ENCODE measurements at regions not wholly inside any gene's neighbourhood (a gene's known extent, or its start where the extent isn't known, plus 50 kb on each side); places are given as distances from the start of the nearest gene placed in this dataset.

DNA sequence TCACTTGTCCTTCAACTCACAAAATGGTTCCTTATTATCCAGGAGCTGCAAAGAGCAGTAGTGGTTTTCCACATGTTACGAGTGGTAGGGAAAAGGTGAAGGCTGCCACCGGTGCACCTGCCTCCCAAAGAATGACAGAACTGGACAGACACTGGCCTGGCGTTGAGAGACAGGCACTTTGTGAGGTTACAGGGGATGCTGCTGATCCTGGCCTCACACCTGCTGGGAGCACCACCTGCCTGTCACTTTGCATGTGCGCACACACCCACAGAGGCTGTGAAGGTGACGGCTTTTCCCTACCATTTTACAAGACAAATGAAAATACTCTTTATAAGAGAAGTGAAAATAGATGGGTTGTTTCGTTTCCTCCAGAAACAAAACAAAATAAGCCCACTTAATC, 175.3 kb upstream of the B3GAT1 start:
- Histone ChIP-seq H3K79me2 (no peaks in the 10 kb centered on the region), H3K36me3 (ENCODE audit: control insufficient read depth, insufficient read depth, low read length) (no peaks in the 10 kb centered on the region), H3K4me1 (no peaks in the 10 kb centered on the region), H3K9ac (no peak overlapping the region), H3K27ac (no peak overlapping the region), H3K9me3 (ENCODE audit: control insufficient read depth, low read length) (no peaks in the 10 kb centered on the region), H3K4me2 (ENCODE audit: low read length) (no peak overlapping the region), H3K27me3 (ENCODE audit: control insufficient read depth, insufficient read depth, low read length) (no peaks in the 10 kb centered on the region), H3K4me3 (ENCODE audit: low read depth, low read length) (no peak overlapping the region), H2AFZ (no peak overlapping the region)
- TF ChIP-seq, protein P1, sequence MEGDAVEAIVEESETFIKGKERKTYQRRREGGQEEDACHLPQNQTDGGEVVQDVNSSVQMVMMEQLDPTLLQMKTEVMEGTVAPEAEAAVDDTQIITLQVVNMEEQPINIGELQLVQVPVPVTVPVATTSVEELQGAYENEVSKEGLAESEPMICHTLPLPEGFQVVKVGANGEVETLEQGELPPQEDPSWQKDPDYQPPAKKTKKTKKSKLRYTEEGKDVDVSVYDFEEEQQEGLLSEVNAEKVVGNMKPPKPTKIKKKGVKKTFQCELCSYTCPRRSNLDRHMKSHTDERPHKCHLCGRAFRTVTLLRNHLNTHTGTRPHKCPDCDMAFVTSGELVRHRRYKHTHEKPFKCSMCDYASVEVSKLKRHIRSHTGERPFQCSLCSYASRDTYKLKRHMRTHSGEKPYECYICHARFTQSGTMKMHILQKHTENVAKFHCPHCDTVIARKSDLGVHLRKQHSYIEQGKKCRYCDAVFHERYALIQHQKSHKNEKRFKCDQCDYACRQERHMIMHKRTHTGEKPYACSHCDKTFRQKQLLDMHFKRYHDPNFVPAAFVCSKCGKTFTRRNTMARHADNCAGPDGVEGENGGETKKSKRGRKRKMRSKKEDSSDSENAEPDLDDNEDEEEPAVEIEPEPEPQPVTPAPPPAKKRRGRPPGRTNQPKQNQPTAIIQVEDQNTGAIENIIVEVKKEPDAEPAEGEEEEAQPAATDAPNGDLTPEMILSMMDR (IDR thresholded peaks at IDR 0.05): no peak

DNA sequence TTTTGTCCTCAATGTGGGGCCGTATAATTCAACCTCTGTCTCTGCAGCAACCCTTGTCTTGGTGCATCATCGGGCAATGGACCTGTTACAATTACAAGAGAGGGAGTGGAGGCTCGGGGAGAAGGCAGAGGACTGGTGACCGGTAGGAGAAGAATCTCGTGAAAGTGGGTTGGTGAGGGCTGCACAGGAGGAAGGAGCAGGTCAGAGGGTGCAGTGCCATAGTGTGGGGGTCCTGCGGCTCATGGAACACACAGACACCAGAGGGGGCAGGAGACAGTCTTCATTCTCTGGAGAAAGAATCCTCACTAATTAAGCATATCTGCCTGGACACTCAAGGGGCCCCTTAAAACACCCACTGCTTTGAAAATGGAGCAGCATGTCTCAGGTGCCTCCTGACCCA, 174.7 kb upstream of the B3GAT1 start:
- H3K4me3 ChIP-seq (ENCODE audit: low read depth, low read length): no peak overlapping the region

DNA sequence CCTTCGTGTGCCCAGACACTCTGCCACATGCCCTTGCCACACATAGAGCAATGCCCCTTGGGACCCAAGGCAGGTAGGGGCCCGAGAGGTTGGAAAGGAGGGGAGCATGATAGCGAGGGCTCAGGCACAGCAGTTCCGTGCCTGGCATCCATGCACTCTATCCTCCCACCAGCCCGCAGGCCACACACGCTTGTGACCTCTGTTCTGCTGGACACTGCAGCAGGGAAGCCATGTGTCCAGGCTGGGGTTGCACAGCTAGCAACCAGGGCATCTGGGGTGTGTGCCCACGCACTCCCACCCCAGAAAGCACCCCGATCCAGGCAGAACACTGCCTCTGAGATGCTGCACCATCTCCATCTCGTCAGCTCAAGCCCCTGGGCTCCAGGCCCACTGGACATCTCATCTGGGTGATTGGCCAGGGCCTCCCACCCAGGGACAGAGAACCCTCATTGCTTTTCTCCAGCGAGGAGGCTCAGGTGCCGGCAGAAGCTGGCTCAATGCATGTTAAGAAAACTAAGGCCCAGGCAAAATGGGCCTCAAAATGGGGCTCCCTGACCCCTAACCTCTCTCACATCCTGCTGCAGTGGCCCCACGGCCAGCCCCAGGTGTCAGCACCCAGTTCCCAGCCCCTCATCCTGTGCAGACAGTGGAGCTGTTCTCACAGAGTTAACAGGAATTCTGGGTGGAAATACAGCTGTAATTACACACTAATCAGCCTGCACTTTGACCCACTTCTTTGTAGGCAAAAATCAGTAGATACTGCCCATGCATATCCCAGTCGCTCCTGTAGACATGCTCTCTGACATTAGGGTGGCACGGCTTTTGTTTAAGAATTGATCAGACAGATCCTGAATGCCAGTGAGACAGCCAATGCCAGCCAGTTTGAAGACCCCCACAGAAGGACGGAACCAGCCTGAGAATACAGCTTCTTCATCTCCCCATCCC, 173.9 kb upstream of the B3GAT1 start:
- TF ChIP-seq, protein P1 (IDR thresholded peaks at IDR 0.05): no peak
- H3K79me2 ChIP-seq: no peaks in the 10 kb centered on the region
- H3K27me3 ChIP-seq (ENCODE audit: control insufficient read depth, insufficient read depth, low read length): no peaks in the 10 kb centered on the region
- H2AFZ ChIP-seq: no peak overlapping the region
- H3K4me3 ChIP-seq (ENCODE audit: low read depth, low read length): no peak overlapping the region
- no peak overlapping the region for H3K9ac ChIP-seq
- H3K27ac ChIP-seq: no peak overlapping the region
- no peaks in the 10 kb centered on the region for H3K9me3 ChIP-seq (ENCODE audit: control insufficient read depth, low read length)
- H3K4me2 ChIP-seq (ENCODE audit: low read length): no peak overlapping the region
- no peaks in the 10 kb centered on the region for H3K4me1 ChIP-seq
- no peaks in the 10 kb centered on the region for H3K36me3 ChIP-seq (ENCODE audit: control insufficient read depth, insufficient read depth, low read length)

More for the DNA sequence above, 174.7 kb upstream of the B3GAT1 start:
- no peaks in the 10 kb centered on the region for H3K9me3 ChIP-seq (ENCODE audit: control insufficient read depth, low read length)
- no peak overlapping the region for H2AFZ ChIP-seq
- no peaks in the 10 kb centered on the region for H3K79me2 ChIP-seq
- no peaks in the 10 kb centered on the region for H3K36me3 ChIP-seq (ENCODE audit: control insufficient read depth, insufficient read depth, low read length)
- TF ChIP-seq, protein P1 (IDR thresholded peaks at IDR 0.05): no peak
- no peaks in the 10 kb centered on the region for H3K27me3 ChIP-seq (ENCODE audit: control insufficient read depth, insufficient read depth, low read length)
- no peak overlapping the region for H3K27ac ChIP-seq
- no peaks in the 10 kb centered on the region for H3K4me1 ChIP-seq
- H3K4me2 ChIP-seq (ENCODE audit: low read length): no peak overlapping the region
- no peak overlapping the region for H3K9ac ChIP-seq

- Histone ChIP-seq H3K79me2 (no peaks in the 10 kb centered on the region), H3K4me3 (ENCODE audit: low read depth, low read length) (no peak overlapping the region), H3K27ac (no peak overlapping the region), H3K36me3 (ENCODE audit: control insufficient read depth, insufficient read depth, low read length) (no peaks in the 10 kb centered on the region), H2AFZ (peak overlapping the region; percentile 17), H3K9ac (no peak overlapping the region), H3K9me3 (ENCODE audit: control insufficient read depth, low read length) (no peaks in the 10 kb centered on the region), H3K27me3 (ENCODE audit: control insufficient read depth, insufficient read depth, low read length) (no peaks in the 10 kb centered on the region), H3K4me1 (no peaks in the 10 kb centered on the region), H3K4me2 (ENCODE audit: low read length) (no peak overlapping the region)
- TF ChIP-seq, protein P1 (IDR thresholded peaks at IDR 0.05): no peak
Measured at GRCh38 chr11:134584706-134585445, 172.8 kb upstream of the B3GAT1 start.

Data from parathyroid adenoma (tissue), 2 donors.